Gastroesophageal sphincter (tissue), 4 donors: ENCODE measurements at regions not wholly inside any gene's neighbourhood (a gene's known extent, or its start where the extent isn't known, plus 50 kb on each side); places are given as distances from the start of the nearest gene placed in this dataset.

Experiments
- ATAC-seq: fragments of 150-250 bp; one replicate; pipeline ENCODE4 v1.9.1; 2016; ENCODE audit warnings: mild to moderate bottlenecking, moderate library complexity
- H3K27ac ChIP-seq, 4 donors: fragments of 200-600 bp; sonication (generic) in 3 of 4; 1 replicate in 3 of 4; 2 replicates in 1 of 4; pipeline ENCODE4 v1.5.1; 2016 to 2019
- H3K27me3 ChIP-seq: fragments of 200-600 bp; sonication (generic); one replicate; pipeline ENCODE4 v1.5.1; 2019
- H3K36me3 ChIP-seq, 2 donors: fragments of 200-600 bp; sonication (generic); one replicate each; pipeline ENCODE4 v1.5.1; 2019; ENCODE audit warnings: control low read depth in 1 of 2
- H3K4me1 ChIP-seq, 3 donors: fragments of 200-600 bp; sonication (generic); 1 replicate in 2 of 3; 2 replicates in 1 of 3; pipeline ENCODE4 v1.5.1; 2016 to 2019; ENCODE audit warnings: control low read depth in 2 of 3
- H3K4me3 ChIP-seq, 2 donors: fragments of 200-600 bp; sonication (generic); one replicate each; pipeline ENCODE4 v1.5.1; 2019; ENCODE audit warnings: mild to moderate bottlenecking in 1 of 2, moderate library complexity in 1 of 2
- H3K9me3 ChIP-seq, 3 donors: fragments of 200-600 bp; sonication (generic); one replicate each; pipeline ENCODE4 v1.5.1; 2017 to 2019; ENCODE audit warnings: control low read depth in 2 of 3
- CTCF ChIP-seq, 4 experiments: fragments of 200-600 bp in 2 of 4; fragments of 450-650 bp in 2 of 4; sonication (generic) in 1 of 4; IDR thresholded peaks; one replicate each; pipeline ENCODE4 v1.5.1; 2017 to 2019; ENCODE audit warnings: antibody characterized with exemption in 4 of 4, mild to moderate bottlenecking in 2 of 4, moderate library complexity in 2 of 4
- EP300 ChIP-seq: sonication (generic); formaldehyde crosslinking; IDR thresholded peaks from one replicate; pipeline ENCODE4 v1.6.1; 2017; ENCODE audit warnings: antibody characterized with exemption, mild to moderate bottlenecking
- POLR2A ChIP-seq, 2 donors: fragments of 450-650 bp; IDR thresholded peaks; one replicate each; pipeline ENCODE4 v1.6.1; 2017; ENCODE audit warnings: antibody characterized with exemption in 2 of 2, mild to moderate bottlenecking in 2 of 2, moderate library complexity in 1 of 2
- POLR2AphosphoS5 ChIP-seq: sonication (generic); formaldehyde crosslinking; IDR thresholded peaks from one replicate; pipeline ENCODE4 v1.6.1; 2017; ENCODE audit warnings: antibody characterized with exemption
- WGBS, 2 donors: methylation state at CpG; one replicate each; pipeline ENCODE4 v1.1.5; 2018; ENCODE audit warnings: low coverage in 1 of 2; 5-methylcytosine and 5-hydroxymethylcytosine counted together

- 91 to 97% methylated on average over 5 to 8 of the region's 11 CpGs for WGBS, 2 donors
- no peak overlapping the region for H3K27ac ChIP-seq
- no peaks in the 10 kb centered on the region for H3K27me3 ChIP-seq
- TF ChIP-seq POLR2A (IDR thresholded peaks at IDR 0.05) (no peak), CTCF (IDR thresholded peaks at IDR 0.05) (no peak), POLR2AphosphoS5 (no peak), EP300 (no peak)
- no peak overlapping the region for H3K4me3 ChIP-seq
- no peaks in the 10 kb centered on the region for H3K4me1 ChIP-seq
- no peak for ATAC-seq
- no peaks in the 10 kb centered on the region for H3K9me3 ChIP-seq
- H3K36me3 ChIP-seq = no peaks in the 10 kb centered on the region
These were observed 247.8 kb upstream of the IGFBP3 start for GRCh38 chr7:46168671-46169383.

- H3K4me1 ChIP-seq = no peaks in the 10 kb centered on the region
- ATAC-seq = no peak
- WGBS, 2 donors = 84 to 91% methylated on average over 5 of the region's 5 CpGs
These were observed 247.2 kb upstream of the IGFBP3 start for GRCh38 chr7:46168231-46168630.

GRCh38 chr7:46165276-46165675, 244.2 kb upstream of the IGFBP3 start:
- Histone ChIP-seq H3K9me3 (no peaks in the 10 kb centered on the region), H3K4me1 (no peaks in the 10 kb centered on the region), H3K4me3 (no peak overlapping the region), H3K36me3 (no peaks in the 10 kb centered on the region), H3K27ac (no peak overlapping the region), H3K27me3 (no peaks in the 10 kb centered on the region)
- ATAC-seq = no peak
- TF ChIP-seq EP300 = no peak
- TF ChIP-seq POLR2AphosphoS5 = no peak
- no peak for TF ChIP-seq POLR2A (IDR thresholded peaks at IDR 0.05)
- TF ChIP-seq CTCF (IDR thresholded peaks at IDR 0.05) = no peak
- WGBS, 2 donors = 42 to 100% methylated on average over 1 of the region's 1 CpG

More at GRCh38 chr7:46168231-46168630, 247.2 kb upstream of the IGFBP3 start:
- TF ChIP-seq EP300 (no peak), POLR2AphosphoS5 (no peak), CTCF (IDR thresholded peaks at IDR 0.05) (no peak), POLR2A (IDR thresholded peaks at IDR 0.05) (no peak)
- no peak overlapping the region for H3K4me3 ChIP-seq
- H3K27me3 ChIP-seq = no peaks in the 10 kb centered on the region
- no peaks in the 10 kb centered on the region for H3K36me3 ChIP-seq
- no peak overlapping the region for H3K27ac ChIP-seq
- H3K9me3 ChIP-seq = no peaks in the 10 kb centered on the region

GRCh38 chr7:46164629-46165028, 243.6 kb upstream of the IGFBP3 start:
- Histone ChIP-seq H3K27me3 (no peaks in the 10 kb centered on the region), H3K4me1 (no peaks in the 10 kb centered on the region), H3K4me3 (no peak overlapping the region), H3K9me3 (no peaks in the 10 kb centered on the region), H3K36me3 (no peaks in the 10 kb centered on the region), H3K27ac (no peak overlapping the region)
- ATAC-seq = no peak
- TF ChIP-seq CTCF (IDR thresholded peaks at IDR 0.05) (no peak), POLR2A (IDR thresholded peaks at IDR 0.05) (no peak), EP300 (no peak), POLR2AphosphoS5 (no peak)
- 30 to 86% methylated on average over 1 of the region's 1 CpG for WGBS, 2 donors

GRCh38 chr7:46163246-46163645, 242.2 kb upstream of the IGFBP3 start:
- no peak overlapping the region for H3K4me3 ChIP-seq
- H3K4me1 ChIP-seq = no peaks in the 10 kb centered on the region
- WGBS, 2 donors = 50% methylated on average over 1 of the region's 1 CpG; no CpG with 5 or more reads in 1 of the 2 donors
- H3K9me3 ChIP-seq = no peaks in the 10 kb centered on the region
- TF ChIP-seq POLR2A (IDR thresholded peaks at IDR 0.05) = no peak
- TF ChIP-seq POLR2AphosphoS5 = no peak
- no peak for TF ChIP-seq CTCF (IDR thresholded peaks at IDR 0.05)
- no peak for TF ChIP-seq EP300
- no peak for ATAC-seq
- H3K36me3 ChIP-seq = no peaks in the 10 kb centered on the region
- H3K27me3 ChIP-seq = no peaks in the 10 kb centered on the region
- no peak overlapping the region for H3K27ac ChIP-seq
